ENCODE measurements at regions not wholly inside any gene's neighbourhood (a gene's known extent, or its start where the extent isn't known, plus 50 kb on each side); places are given as distances from the start of the nearest gene placed in this dataset.

GRCh38 chr4:166482758-166483157, 609.7 kb downstream of the TLL1 start:
- intact Hi-C loops (cut with micrococcal nuclease): no loop called here

- intact Hi-C loops (cut with micrococcal nuclease): no loop called here
Measured at GRCh38 chr4:166491635-166492034, 618.6 kb downstream of the TLL1 start.

GRCh38 chr4:166493924-166494345, 620.9 kb downstream of the TLL1 start:
- intact Hi-C loops (cut with micrococcal nuclease): no loop called here

- intact Hi-C loops (cut with micrococcal nuclease): no loop called here
Measured at GRCh38 chr4:166498546-166498945, 625.5 kb downstream of the TLL1 start.

GRCh38 chr4:166499820-166500219, 626.8 kb downstream of the TLL1 start:
- intact Hi-C loops (cut with micrococcal nuclease): no loop called here

GRCh38 chr4:166501941-166502382, 628.9 kb downstream of the TLL1 start:
- intact Hi-C loops (cut with micrococcal nuclease): no loop called here

- intact Hi-C loops (cut with micrococcal nuclease): no loop called here
Measured at GRCh38 chr4:166502660-166503059, 629.6 kb downstream of the TLL1 start.

GRCh38 chr4:166506051-166506450, 633.0 kb downstream of the TLL1 start:
- intact Hi-C loops (cut with micrococcal nuclease): no loop called here

- intact Hi-C loops (cut with micrococcal nuclease): no loop called here
Measured at GRCh38 chr4:166512267-166512666, 639.2 kb downstream of the TLL1 start.

- intact Hi-C loops (cut with micrococcal nuclease): no loop called here
Measured at GRCh38 chr4:166518315-166518714, 645.3 kb downstream of the TLL1 start.

GRCh38 chr4:166518776-166519175, 645.7 kb downstream of the TLL1 start:
- intact Hi-C loops (cut with micrococcal nuclease): no loop called here

- intact Hi-C loops (cut with micrococcal nuclease): no loop called here
Measured at GRCh38 chr4:166519774-166520173, 646.7 kb downstream of the TLL1 start.

GRCh38 chr4:166527500-166527899, 654.5 kb downstream of the TLL1 start:
- intact Hi-C loops (cut with micrococcal nuclease): no loop called here

GRCh38 chr4:166531703-166532102, 658.7 kb downstream of the TLL1 start:
- intact Hi-C loops (cut with micrococcal nuclease): no loop called here

GRCh38 chr4:166535865-166536264, 662.8 kb downstream of the TLL1 start:
- intact Hi-C loops (cut with micrococcal nuclease): no loop called here

GRCh38 chr4:166538491-166539005, 665.5 kb downstream of the TLL1 start:
- intact Hi-C loops (cut with micrococcal nuclease): no loop called here

GRCh38 chr4:166546009-166546408, 673.0 kb downstream of the TLL1 start:
- intact Hi-C loops (cut with micrococcal nuclease): no loop called here

- intact Hi-C loops (cut with micrococcal nuclease): no loop called here
Measured at GRCh38 chr4:166577639-166578038, 656.7 kb downstream of the SPOCK3 start.

- intact Hi-C loops (cut with micrococcal nuclease): no loop called here
Measured at GRCh38 chr4:166585491-166585890, 648.8 kb downstream of the SPOCK3 start.

- intact Hi-C loops (cut with micrococcal nuclease): no loop called here
Measured at GRCh38 chr4:166594326-166594946, 639.9 kb downstream of the SPOCK3 start.

- intact Hi-C loops (cut with micrococcal nuclease): no loop called here
Measured at GRCh38 chr4:166600264-166600663, 634.0 kb downstream of the SPOCK3 start.

GRCh38 chr4:166602068-166602467, 632.2 kb downstream of the SPOCK3 start:
- intact Hi-C loops (cut with micrococcal nuclease): no loop called here

- intact Hi-C loops (cut with micrococcal nuclease): no loop called here
Measured at GRCh38 chr4:166622425-166622977, 611.8 kb downstream of the SPOCK3 start.
